CD14-positive monocyte (primary cell): ENCODE measurements at regions not wholly inside any gene's neighbourhood (a gene's known extent, or its start where the extent isn't known, plus 50 kb on each side); places are given as distances from the start of the nearest gene placed in this dataset.

Source experiments
- DNase-seq, 3 donors: peaks; one replicate each; pipeline ENCODE4 v3.0.0-alpha.2; 2011 to 2022
- H2AFZ ChIP-seq: 2 replicates; pipeline ENCODE4 v1.6.0; 2012; ENCODE audit warnings: mild to moderate bottlenecking, low read depth, low read length, inconsistent platforms; ENCODE audit not compliant: insufficient read depth, poor library complexity, severe bottlenecking
- H3K27ac ChIP-seq, 2 donors: 1 replicate in 1 of 2; 2 replicates in 1 of 2; pipeline ENCODE4 v1.5.1; 2012 to 2013; ENCODE audit warnings: low read length in 2 of 2, control low read depth in 1 of 2, inconsistent platforms in 1 of 2, low read depth in 1 of 2, mild to moderate bottlenecking in 1 of 2
- H3K27me3 ChIP-seq, 2 donors: one replicate each; pipeline versions ENCODE4 v1.6.0 to v1.6.1; 2011 to 2013; ENCODE audit warnings: low read length in 2 of 2; ENCODE audit not compliant: control insufficient read depth in 2 of 2, insufficient read depth in 2 of 2
- H3K36me3 ChIP-seq, 2 donors: replicated peaks in 1 of 2; 1 replicate in 1 of 2; 2 replicates in 1 of 2; pipeline versions ENCODE4 v1.5.1 to v1.6.1; 2012 to 2013; ENCODE audit warnings: low read length in 2 of 2, control low read depth in 1 of 2, inconsistent platforms in 1 of 2, mild to moderate bottlenecking in 1 of 2; ENCODE audit not compliant: insufficient read depth in 2 of 2, control insufficient read depth in 1 of 2
- H3K4me1 ChIP-seq, 2 donors: 1 replicate in 1 of 2; 2 replicates in 1 of 2; pipeline versions ENCODE4 v1.5.1 to v1.6.1; 2012 to 2013; ENCODE audit warnings: low read length in 2 of 2, control low read depth in 1 of 2, inconsistent platforms in 1 of 2, mild to moderate bottlenecking in 1 of 2, moderate library complexity in 1 of 2; ENCODE audit not compliant: insufficient read depth in 2 of 2, control insufficient read depth in 1 of 2
- H3K4me2 ChIP-seq: replicated peaks from 2 replicates; pipeline ENCODE3; 2012; ENCODE audit warnings: low read length, moderate library complexity, mild to moderate bottlenecking; ENCODE audit not compliant: poor library complexity, severe bottlenecking; ENCODE audit errors: extremely low read depth
- H3K4me3 ChIP-seq, 3 experiments: fragments of 200-600 bp in 1 of 3; sonication (generic) in 1 of 3; replicated peaks in 1 of 3; 1 replicate in 2 of 3; 2 replicates in 1 of 3; pipeline ENCODE4 v1.5.1; 2011 to 2013; ENCODE audit warnings: low read length in 3 of 3, mild to moderate bottlenecking in 3 of 3, control low read depth in 2 of 3, low read depth in 2 of 3, inconsistent platforms in 1 of 3, moderate library complexity in 1 of 3
- H3K79me2 ChIP-seq: 2 replicates; pipeline ENCODE4 v1.6.0; 2012; ENCODE audit warnings: mild to moderate bottlenecking, control low read depth, inconsistent platforms, low read length, moderate library complexity; ENCODE audit not compliant: insufficient read depth
- H3K9ac ChIP-seq: 2 replicates; pipeline ENCODE4 v1.6.0; 2017; ENCODE audit warnings: low read length, mild to moderate bottlenecking; ENCODE audit not compliant: insufficient read depth, poor library complexity, severe bottlenecking
- H3K9me3 ChIP-seq, 2 donors: replicated peaks in 1 of 2; 1 replicate in 1 of 2; 2 replicates in 1 of 2; pipeline versions ENCODE4 v1.5.1 to v1.6.1; 2012 to 2013; ENCODE audit warnings: low read length in 2 of 2, control low read depth in 1 of 2; ENCODE audit not compliant: control insufficient read depth in 1 of 2, insufficient read depth in 1 of 2
- H4K20me1 ChIP-seq: 2 replicates; pipeline ENCODE4 v1.6.0; 2012; ENCODE audit warnings: mild to moderate bottlenecking, low read length, control low read depth, moderate library complexity; ENCODE audit not compliant: insufficient read depth
- H3K27ac Mint-ChIP-seq, 7 donors: one replicate each; pipeline ENCODE4 v1.8.0; 2020; ENCODE audit warnings: mild to moderate bottlenecking in 7 of 7, mixed read lengths in 7 of 7, moderate library complexity in 6 of 7, inconsistent platforms in 2 of 7
- H3K27me3 Mint-ChIP-seq, 3 donors: one replicate each; pipeline ENCODE4 v1.8.0; 2021 to 2022; ENCODE audit warnings: low read depth in 3 of 3, mild to moderate bottlenecking in 3 of 3, mixed read lengths in 3 of 3, moderate library complexity in 3 of 3, inconsistent platforms in 1 of 3
- H3K36me3 Mint-ChIP-seq, 2 donors: one replicate each; pipeline ENCODE4 v1.8.0; 2020; ENCODE audit warnings: mixed read lengths in 2 of 2, inconsistent platforms in 1 of 2, mild to moderate bottlenecking in 1 of 2
- H3K4me1 Mint-ChIP-seq: one replicate; pipeline ENCODE4 v1.8.0; 2020; ENCODE audit warnings: mild to moderate bottlenecking, mixed read lengths
- H3K4me3 Mint-ChIP-seq, 2 donors: one replicate each; pipeline ENCODE4 v1.8.0; 2020; ENCODE audit warnings: mild to moderate bottlenecking in 2 of 2, mixed read lengths in 2 of 2, moderate library complexity in 1 of 2
- H3K9me3 Mint-ChIP-seq, 7 donors: one replicate each; pipeline ENCODE4 v1.8.0; 2020 to 2022; ENCODE audit warnings: mixed read lengths in 7 of 7, mild to moderate bottlenecking in 6 of 7, moderate library complexity in 6 of 7, inconsistent platforms in 2 of 7
- CTCF ChIP-seq: fragments of 200-600 bp; IDR thresholded peaks from one replicate; pipeline ENCODE4 v1.8.0; 2022; ENCODE audit warnings: antibody characterized with exemption, mild to moderate bottlenecking
- WGBS: methylation state at CpG from one replicate; pipeline ENCODE4 v1.1.5; 2013; ENCODE audit warnings: missing lambda C conversion rate; ENCODE audit not compliant: insufficient coverage; 5-methylcytosine and 5-hydroxymethylcytosine counted together
- intact Hi-C, 2 donors: fragments of 100-400 bp; cut with micrococcal nuclease; formaldehyde crosslinking; loops; one replicate each; pipeline versions ENCODE4 v1.15.0 to v1.15.1; 2023

DNA sequence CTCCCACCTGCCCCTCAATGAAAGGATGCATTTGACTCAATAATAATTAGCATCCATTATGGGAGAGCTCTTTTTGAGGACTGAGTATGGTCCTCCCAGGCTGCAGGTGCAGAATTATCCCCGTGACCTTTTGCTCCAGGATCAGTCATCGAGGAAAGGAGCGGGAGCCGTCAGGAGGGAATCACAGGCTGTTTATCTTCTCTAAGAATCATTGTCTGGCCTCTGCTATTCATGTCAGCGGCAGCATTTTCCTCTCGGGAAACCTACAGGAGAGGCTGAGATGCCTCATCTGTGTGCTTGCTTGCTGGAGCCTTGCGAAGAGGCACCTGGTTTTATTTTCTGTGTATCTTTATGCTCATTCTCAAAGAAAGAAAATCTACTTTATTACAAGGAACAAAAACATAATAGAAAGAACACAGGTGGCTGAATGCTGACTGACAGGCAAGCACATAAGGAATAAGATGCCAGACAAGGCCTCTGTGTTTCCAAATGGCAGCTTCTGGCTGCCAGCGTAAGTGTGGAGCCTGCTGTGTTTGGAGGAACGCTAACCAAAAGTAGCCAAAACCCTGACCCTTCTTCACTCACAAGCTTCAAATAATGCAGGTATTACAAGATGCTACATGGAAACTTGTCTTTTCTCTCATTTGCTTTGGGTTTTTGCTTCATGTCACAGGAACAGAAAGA, 539.1 kb upstream of the MARCKS start:
- no peaks in the 10 kb centered on the region for H3K79me2 ChIP-seq
- Mint-ChIP-seq H3K4me1 (peaks cover 2% of the 10 kb centered on the region), H3K27me3 (peaks cover 0 to 2% (median 2%) of the 10 kb centered on the region in 3 donors), H3K4me3 (no peak overlapping the region), H3K27ac (no peak overlapping the region), H3K36me3 (no peaks in the 10 kb centered on the region), H3K9me3 (peaks cover 0 to 8% (median 2%) of the 10 kb centered on the region in 7 donors)
- 95% methylated on average over 7 of the region's 9 CpGs for WGBS
- H3K4me1 ChIP-seq, result no peaks in the 10 kb centered on the region
- no peak overlapping the region for H3K4me2 ChIP-seq
- intact Hi-C loops, result no loop called here
- no peak overlapping the region for H3K9ac ChIP-seq
- H3K27ac ChIP-seq, result no peak overlapping the region
- H3K36me3 ChIP-seq, result no peaks in the 10 kb centered on the region
- no peak for DNase-seq
- H3K27me3 ChIP-seq, result no peaks in the 10 kb centered on the region
- no peak for TF ChIP-seq CTCF
- H2AFZ ChIP-seq, result no peak overlapping the region
- no peaks in the 10 kb centered on the region for H3K9me3 ChIP-seq
- H3K4me3 ChIP-seq, result no peak overlapping the region
- H4K20me1 ChIP-seq, result no peaks in the 10 kb centered on the region

- WGBS, result 60% methylated on average over 2 of the region's 5 CpGs
- Mint-ChIP-seq H3K4me1 (peaks cover 2% of the 10 kb centered on the region), H3K4me3 (no peak overlapping the region), H3K36me3 (no peaks in the 10 kb centered on the region), H3K27ac (peak overlapping the region in 1 of 7 donors; percentile 25), H3K27me3 (peaks cover 0 to 2% (median 2%) of the 10 kb centered on the region in 3 donors), H3K9me3 (peaks cover 0 to 8% (median 2%) of the 10 kb centered on the region in 7 donors)
- Histone ChIP-seq H4K20me1 (no peaks in the 10 kb centered on the region), H3K9me3 (no peaks in the 10 kb centered on the region), H3K9ac (no peak overlapping the region), H3K4me2 (no peak overlapping the region), H3K79me2 (no peaks in the 10 kb centered on the region), H3K4me3 (no peak overlapping the region), H3K36me3 (no peaks in the 10 kb centered on the region), H3K27me3 (no peaks in the 10 kb centered on the region), H3K4me1 (no peaks in the 10 kb centered on the region), H3K27ac (no peak overlapping the region), H2AFZ (no peak overlapping the region)
- TF ChIP-seq CTCF, result no peak
- no peak for DNase-seq
- intact Hi-C loops, result no loop called here
Measured at GRCh38 chr6:113318575-113318917, 538.6 kb upstream of the MARCKS start.
